Activated naive CD4-positive, alpha-beta T cell treated with anti-CD3 and anti-CD28 coated beads for 36 hours (primary cell): ENCODE measurements at regions not wholly inside any gene's neighbourhood (a gene's known extent, or its start where the extent isn't known, plus 50 kb on each side); places are given as distances from the start of the nearest gene placed in this dataset.
"Not testable (repeated sequence)": the region's sequence is repeated elsewhere in the genome, so short reads cannot be mapped to it uniquely, and the experiment has no call there.

ENCODE experiments used
- CTCF ChIA-PET: fragments of 350-600 bp; sonication (Branson Sonifier 250); formaldehyde crosslinking; loops from one replicate; lab custom pipeline; 2021; ENCODE audit warnings: antibody characterized with exemption; lab: Charles Lee
- DNase-seq: peaks from one replicate; pipeline ENCODE4 v3.0.0-alpha.2; 2020
- H3K27ac Mint-ChIP-seq: one replicate; pipeline ENCODE4 v1.8.0; 2021; ENCODE audit warnings: mild to moderate bottlenecking, mixed read lengths
- H3K27me3 Mint-ChIP-seq: one replicate; pipeline ENCODE4 v1.8.0; 2021; ENCODE audit warnings: low read depth, mixed read lengths
- H3K36me3 Mint-ChIP-seq: one replicate; pipeline ENCODE4 v1.8.0; 2021; ENCODE audit warnings: low read depth, mixed read lengths
- H3K4me1 Mint-ChIP-seq: one replicate; pipeline ENCODE4 v1.8.0; 2021; ENCODE audit warnings: low read depth, mixed read lengths
- H3K4me3 Mint-ChIP-seq: one replicate; pipeline ENCODE4 v1.8.0; 2021; ENCODE audit warnings: mild to moderate bottlenecking, moderate library complexity, mixed read lengths
- H3K9me3 Mint-ChIP-seq: one replicate; pipeline ENCODE4 v1.8.0; 2021; ENCODE audit warnings: mixed read lengths
- intact Hi-C: fragments of 100-400 bp; cut with micrococcal nuclease; formaldehyde crosslinking; loops from one replicate; pipeline ENCODE4 v1.15.1; 2023

- H3K36me3 Mint-ChIP-seq, H3K27me3 Mint-ChIP-seq, CTCF ChIA-PET, H3K9me3 Mint-ChIP-seq, DNase-seq, H3K4me3 Mint-ChIP-seq: not testable (repeated sequence)
- H3K4me1 Mint-ChIP-seq, result peaks cover 50% of the 10 kb centered on the region
- intact Hi-C loops, result loop anchor here (5.0 kb wide), 2 partner anchors 81 to 166 kb away; no protein-coding TSS in a partner anchor
- peak overlapping the region; percentile 88 for H3K27ac Mint-ChIP-seq
Measured at GRCh38 chr10:11403646-11404045, 207.8 kb downstream of the USP6NL start.

GRCh38 chr10:11403116-11403515 lies 208.3 kb downstream of the USP6NL start:
- Mint-ChIP-seq H3K27me3 (no peaks in the 10 kb centered on the region), H3K36me3 (peaks cover 2% of the 10 kb centered on the region), H3K9me3 (peaks cover 8% of the 10 kb centered on the region), H3K4me3 (peak overlapping the region; percentile 63), H3K27ac (peak overlapping the region; percentile 88), H3K4me1 (peaks cover 50% of the 10 kb centered on the region)
- peak; percentile 83 for DNase-seq
- intact Hi-C loops, result loop anchor here (5.0 kb wide), 2 partner anchors 81 to 166 kb away; no protein-coding TSS in a partner anchor
- CTCF ChIA-PET, result no interaction called here

- Mint-ChIP-seq H3K4me1 (peaks cover 44% of the 10 kb centered on the region), H3K9me3 (peaks cover 8% of the 10 kb centered on the region), H3K4me3 (no peak overlapping the region), H3K27me3 (no peaks in the 10 kb centered on the region), H3K36me3 (peaks cover 2% of the 10 kb centered on the region), H3K27ac (peak overlapping the region; percentile 33)
- CTCF ChIA-PET, result interaction anchor here (0.6 kb wide), 1 partner anchor 19 kb away, joined by 3 read pairs; no protein-coding TSS in a partner anchor
- DNase-seq, result no peak
- intact Hi-C loops, result loop anchor here (5.0 kb wide), 2 partner anchors 80 to 165 kb away; no protein-coding TSS in a partner anchor
Measured at GRCh38 chr10:11402392-11402791, 209.1 kb downstream of the USP6NL start.

DNA sequence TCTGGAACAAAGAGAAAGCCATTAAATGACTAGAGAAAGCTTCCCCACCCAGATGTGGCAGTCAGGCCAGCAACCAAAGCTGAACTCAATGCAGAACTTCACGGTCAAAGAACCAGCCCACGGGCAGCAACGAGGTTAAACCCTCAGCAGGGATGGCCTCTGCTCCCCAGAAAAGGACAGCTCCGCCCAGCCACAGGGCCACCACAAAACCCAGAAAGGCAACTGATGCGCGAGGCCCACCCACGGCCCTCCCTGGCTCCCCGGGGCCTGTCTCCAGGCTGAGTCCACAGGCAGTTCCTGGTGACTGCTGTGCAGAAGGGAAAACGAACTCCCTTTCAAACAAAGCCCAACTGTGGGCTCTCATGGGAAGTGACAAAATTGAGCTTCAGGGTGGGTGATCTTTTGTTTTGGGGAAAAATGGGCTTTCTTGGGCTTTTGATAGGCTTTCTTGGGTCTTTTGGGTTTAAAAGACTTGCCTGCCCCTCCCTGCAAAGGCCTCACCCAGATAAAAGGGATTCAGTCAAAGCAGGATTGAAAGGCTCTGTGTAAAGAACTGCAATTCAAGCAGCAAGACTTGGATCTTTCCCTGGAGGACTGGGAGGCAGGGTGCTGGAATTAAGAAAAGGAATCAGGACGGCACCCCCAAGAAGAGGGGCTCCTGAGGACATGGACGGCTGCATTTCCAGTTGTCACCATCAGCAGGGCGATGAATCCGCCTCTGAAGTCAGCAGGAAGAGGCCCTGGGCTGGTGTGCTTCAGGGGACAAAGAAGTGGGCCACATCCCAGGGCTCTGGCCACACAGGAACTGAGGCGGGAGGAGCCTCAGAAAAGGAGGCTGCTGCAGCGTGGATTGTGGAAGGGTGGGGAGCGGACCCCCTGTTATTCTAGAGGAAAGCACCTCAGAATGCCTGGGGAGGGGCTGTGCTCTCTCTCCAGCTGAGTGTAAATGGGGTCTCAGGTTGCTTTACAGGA lies 209.9 kb downstream of the USP6NL start:
- H3K27me3 Mint-ChIP-seq, result no peaks in the 10 kb centered on the region
- intact Hi-C loops, result loop anchor here (5.0 kb wide), 2 partner anchors 79 to 164 kb away; no protein-coding TSS in a partner anchor
- DNase-seq, result peak; percentile 27
- peaks cover 2% of the 10 kb centered on the region for H3K36me3 Mint-ChIP-seq
- peaks cover 8% of the 10 kb centered on the region for H3K9me3 Mint-ChIP-seq
- no peak overlapping the region for H3K4me3 Mint-ChIP-seq
- CTCF ChIA-PET, result no interaction called here
- H3K27ac Mint-ChIP-seq, result no peak overlapping the region
- peaks cover 36% of the 10 kb centered on the region for H3K4me1 Mint-ChIP-seq

DNA sequence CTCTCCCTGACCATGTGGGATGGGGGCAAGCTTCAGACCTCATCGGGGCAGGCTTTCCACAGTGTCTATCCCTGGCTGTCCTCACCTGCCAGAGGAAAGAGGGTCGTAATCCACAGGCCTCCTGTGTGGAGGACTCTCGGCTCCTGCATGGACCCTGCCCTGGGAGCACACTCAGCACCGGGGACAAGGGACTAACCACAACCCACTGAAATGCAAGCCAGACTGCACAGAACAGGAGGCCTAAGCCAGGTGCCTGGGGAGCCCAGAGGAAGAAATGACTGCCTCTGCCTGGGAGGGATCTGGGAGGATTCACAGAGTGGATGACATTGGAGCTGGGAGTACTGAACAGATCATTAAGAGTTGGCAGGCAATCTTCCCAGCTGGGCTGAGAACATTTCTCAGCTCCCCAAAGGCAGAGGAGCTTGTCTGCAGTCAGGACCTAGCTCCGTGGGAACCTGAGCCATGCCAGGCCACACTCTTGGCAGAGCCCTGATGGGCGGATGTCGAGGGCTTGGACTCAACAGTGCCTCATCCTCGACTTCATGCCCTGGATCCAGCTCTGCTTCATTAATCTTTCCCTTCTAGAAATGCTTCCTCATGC lies 213.4 kb downstream of the USP6NL start:
- H3K36me3 Mint-ChIP-seq, result no peaks in the 10 kb centered on the region
- H3K9me3 Mint-ChIP-seq, result peaks cover 5% of the 10 kb centered on the region
- H3K27ac Mint-ChIP-seq, result no peak overlapping the region
- no peak overlapping the region for H3K4me3 Mint-ChIP-seq
- DNase-seq, result no peak
- no peaks in the 10 kb centered on the region for H3K27me3 Mint-ChIP-seq
- H3K4me1 Mint-ChIP-seq, result peaks cover 23% of the 10 kb centered on the region
- intact Hi-C loops, result no loop called here
- CTCF ChIA-PET, result no interaction called here

- DNase-seq, result no peak
- H3K27me3 Mint-ChIP-seq, result no peaks in the 10 kb centered on the region
- no peak overlapping the region for H3K4me3 Mint-ChIP-seq
- peaks cover 1% of the 10 kb centered on the region for H3K9me3 Mint-ChIP-seq
- intact Hi-C loops, result no loop called here
- no peaks in the 10 kb centered on the region for H3K36me3 Mint-ChIP-seq
- CTCF ChIA-PET, result no interaction called here
- peaks cover 18% of the 10 kb centered on the region for H3K4me1 Mint-ChIP-seq
- no peak overlapping the region for H3K27ac Mint-ChIP-seq
Measured at GRCh38 chr10:11397077-11397965, 214.1 kb downstream of the USP6NL start.

GRCh38 chr10:11396311-11396955 lies 215.0 kb downstream of the USP6NL start:
- intact Hi-C loops, result no loop called here
- no peaks in the 10 kb centered on the region for H3K27me3 Mint-ChIP-seq
- H3K9me3 Mint-ChIP-seq, result no peaks in the 10 kb centered on the region
- H3K4me1 Mint-ChIP-seq, result peaks cover 9% of the 10 kb centered on the region
- no peak overlapping the region for H3K4me3 Mint-ChIP-seq
- H3K27ac Mint-ChIP-seq, result no peak overlapping the region
- H3K36me3 Mint-ChIP-seq, result no peaks in the 10 kb centered on the region
- no peak for DNase-seq
- CTCF ChIA-PET, result no interaction called here

DNA sequence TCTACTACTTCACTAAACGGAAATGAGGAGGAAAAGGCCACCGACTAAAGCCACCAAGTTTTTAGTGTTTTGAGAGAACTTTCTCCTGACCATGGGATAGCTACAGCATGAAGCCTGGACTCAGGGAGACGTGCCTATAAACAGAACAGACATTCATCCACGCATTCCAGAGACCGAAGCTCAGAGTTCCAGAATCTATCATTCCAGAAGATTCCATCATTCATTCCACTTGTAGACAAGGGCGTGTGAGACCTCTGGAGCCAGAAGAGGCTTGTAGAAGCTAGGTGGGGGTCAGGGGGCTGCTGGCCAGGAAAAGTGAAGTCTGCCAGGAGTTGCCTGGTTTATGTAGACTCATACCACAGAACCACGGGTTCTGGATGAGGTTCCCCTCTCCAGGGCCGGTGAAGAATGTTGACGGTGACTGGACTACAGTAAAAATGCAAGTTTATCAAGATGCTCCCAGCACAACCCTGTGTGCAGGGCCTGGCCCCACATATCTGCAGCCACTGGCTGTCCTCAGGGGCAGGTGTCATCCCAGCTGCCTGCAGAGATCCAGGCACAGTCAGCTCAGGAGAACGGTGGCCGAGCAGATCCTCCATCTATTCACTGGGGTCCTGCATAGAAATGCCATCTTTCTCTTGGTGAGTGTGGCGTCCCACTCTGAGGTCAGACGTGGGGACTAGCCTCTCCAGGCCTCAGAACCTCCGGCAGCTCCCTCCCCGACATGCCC lies 215.7 kb downstream of the USP6NL start:
- no peak overlapping the region for H3K4me3 Mint-ChIP-seq
- no peaks in the 10 kb centered on the region for H3K9me3 Mint-ChIP-seq
- H3K27me3 Mint-ChIP-seq, result no peaks in the 10 kb centered on the region
- intact Hi-C loops, result no loop called here
- H3K27ac Mint-ChIP-seq, result no peak overlapping the region
- no peaks in the 10 kb centered on the region for H3K36me3 Mint-ChIP-seq
- H3K4me1 Mint-ChIP-seq, result peaks cover 3% of the 10 kb centered on the region
- CTCF ChIA-PET, result no interaction called here
- no peak for DNase-seq

DNA sequence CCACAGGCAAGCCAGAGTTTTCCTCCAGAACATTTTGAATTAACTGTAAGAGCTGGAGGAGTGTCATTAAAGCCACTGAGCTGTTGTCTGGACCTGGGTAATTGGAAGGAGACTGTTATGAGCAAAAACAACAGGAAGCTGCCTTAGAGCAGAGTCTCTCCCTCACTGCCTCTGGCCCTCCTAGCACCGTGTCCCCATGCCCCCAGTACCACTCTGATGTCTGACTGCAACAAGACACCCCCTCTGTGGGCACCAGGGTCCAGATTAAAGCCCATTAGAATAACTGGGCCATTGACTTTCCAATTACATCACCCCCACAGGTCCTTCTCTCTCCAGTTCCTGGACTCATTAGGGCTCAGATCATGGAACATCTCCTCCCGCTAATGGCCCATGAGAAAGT lies 216.3 kb downstream of the USP6NL start:
- CTCF ChIA-PET, result no interaction called here
- DNase-seq, result no peak
- Mint-ChIP-seq H3K4me3 (no peak overlapping the region), H3K4me1 (peaks cover 3% of the 10 kb centered on the region), H3K36me3 (no peaks in the 10 kb centered on the region), H3K27me3 (no peaks in the 10 kb centered on the region), H3K9me3 (no peaks in the 10 kb centered on the region), H3K27ac (no peak overlapping the region)
- intact Hi-C loops, result no loop called here

- H3K27me3 Mint-ChIP-seq, result no peaks in the 10 kb centered on the region
- H3K36me3 Mint-ChIP-seq, result no peaks in the 10 kb centered on the region
- intact Hi-C loops, result no loop called here
- H3K27ac Mint-ChIP-seq, result no peak overlapping the region
- H3K4me3 Mint-ChIP-seq, result no peak overlapping the region
- CTCF ChIA-PET, result no interaction called here
- no peak for DNase-seq
- no peaks in the 10 kb centered on the region for H3K9me3 Mint-ChIP-seq
- H3K4me1 Mint-ChIP-seq, result peaks cover 3% of the 10 kb centered on the region
Measured at GRCh38 chr10:11393858-11394257, 217.6 kb downstream of the USP6NL start.

GRCh38 chr10:11392776-11393175 lies 218.7 kb downstream of the USP6NL start:
- Mint-ChIP-seq H3K36me3 (no peaks in the 10 kb centered on the region), H3K27me3 (no peaks in the 10 kb centered on the region), H3K27ac (no peak overlapping the region), H3K9me3 (no peaks in the 10 kb centered on the region), H3K4me1 (no peaks in the 10 kb centered on the region), H3K4me3 (no peak overlapping the region)
- no peak for DNase-seq
- CTCF ChIA-PET, result interaction anchor here (0.6 kb wide), 1 partner anchor 69 kb away, joined by 4 read pairs; no protein-coding TSS in a partner anchor
- intact Hi-C loops, result no loop called here
